ENCODE measurements at regions not wholly inside any gene's neighbourhood (a gene's known extent, or its start where the extent isn't known, plus 50 kb on each side); places are given as distances from the start of the nearest gene placed in this dataset.

- DNase-seq = no peak
Observed at GRCh38 chr13:109397285-109397684, 389.1 kb downstream of the IRS2 start.

GRCh38 chr13:109396266-109396665 lies 390.1 kb downstream of the IRS2 start:
- no peak for DNase-seq

- DNase-seq = no peak
Observed at GRCh38 chr13:109395014-109395413, 391.4 kb downstream of the IRS2 start.

- DNase-seq = no peak
Observed at GRCh38 chr13:109394311-109394988, 391.9 kb downstream of the IRS2 start.

GRCh38 chr13:109393045-109393444 lies 393.3 kb downstream of the IRS2 start:
- DNase-seq = no peak

- no peak for DNase-seq
Observed at GRCh38 chr13:109390391-109390790, 396.0 kb downstream of the IRS2 start.

- DNase-seq = no peak
Observed at GRCh38 chr13:109389892-109390345, 396.5 kb downstream of the IRS2 start.

- no peak for DNase-seq
Observed at GRCh38 chr13:109389456-109389855, 396.9 kb downstream of the IRS2 start.

- no peak for DNase-seq
Observed at GRCh38 chr13:109387471-109387870, 398.9 kb downstream of the IRS2 start.

- DNase-seq = no peak
Observed at GRCh38 chr13:109385242-109385560, 401.2 kb downstream of the IRS2 start.

- DNase-seq = no peak
Observed at GRCh38 chr13:109384491-109385241, 401.7 kb downstream of the IRS2 start.

- no peak for DNase-seq
Observed at GRCh38 chr13:109383683-109384082, 402.7 kb downstream of the IRS2 start.

GRCh38 chr13:109381546-109382180 lies 404.7 kb downstream of the IRS2 start:
- no peak for DNase-seq

GRCh38 chr13:109380457-109380856 lies 405.9 kb downstream of the IRS2 start:
- no peak for DNase-seq

GRCh38 chr13:109379930-109380329 lies 406.5 kb downstream of the IRS2 start:
- no peak for DNase-seq

- no peak for DNase-seq
Observed at GRCh38 chr13:109376936-109377335, 409.4 kb downstream of the IRS2 start.

GRCh38 chr13:109374609-109375200 lies 411.7 kb downstream of the IRS2 start:
- DNase-seq = no peak

GRCh38 chr13:109372666-109373065 lies 413.7 kb downstream of the IRS2 start:
- no peak for DNase-seq

- no peak for DNase-seq
Observed at GRCh38 chr13:109371066-109371465, 415.3 kb downstream of the IRS2 start.

- DNase-seq = no peak
Observed at GRCh38 chr13:109370496-109370895, 415.9 kb downstream of the IRS2 start.

GRCh38 chr13:109369353-109370052 lies 416.9 kb downstream of the IRS2 start:
- DNase-seq = no peak

GRCh38 chr13:109368230-109368629 lies 418.2 kb downstream of the IRS2 start:
- DNase-seq = no peak

All from left kidney (tissue), 1 donor.